Stimulated activated naive CD8-positive, alpha-beta T cell treated with anti-CD3 and anti-CD28 coated beads, Interleukin-15, Interleukin-2, amounts not matched to agents 100 ng/mL and 50 ng/mL, for 24 hours (primary cell): ENCODE measurements at regions not wholly inside any gene's neighbourhood (a gene's known extent, or its start where the extent isn't known, plus 50 kb on each side); places are given as distances from the start of the nearest gene placed in this dataset.

ENCODE experiments used
- H3K27ac Mint-ChIP-seq: one replicate; pipeline ENCODE4 v1.8.0; 2021; ENCODE audit warnings: mild to moderate bottlenecking, mixed read lengths
- H3K27me3 Mint-ChIP-seq: one replicate; pipeline ENCODE4 v1.8.0; 2021; ENCODE audit warnings: mixed read lengths
- H3K36me3 Mint-ChIP-seq: one replicate; pipeline ENCODE4 v1.8.0; 2021; ENCODE audit warnings: low read depth, mixed read lengths
- H3K4me1 Mint-ChIP-seq: one replicate; pipeline ENCODE4 v1.8.0; 2021; ENCODE audit warnings: low read depth, mixed read lengths
- H3K4me3 Mint-ChIP-seq: one replicate; pipeline ENCODE4 v1.8.0; 2021; ENCODE audit warnings: mild to moderate bottlenecking, mixed read lengths
- H3K9me3 Mint-ChIP-seq: one replicate; pipeline ENCODE4 v1.8.0; 2021; ENCODE audit warnings: mixed read lengths

GRCh38 chr10:44056967-44057805 is 327.7 kb downstream of the CXCL12 start:
- Mint-ChIP-seq H3K36me3 (no peaks in the 10 kb centered on the region), H3K4me3 (no peak overlapping the region), H3K9me3 (no peaks in the 10 kb centered on the region), H3K27me3 (peaks cover under 1% of the 10 kb centered on the region), H3K4me1 (no peaks in the 10 kb centered on the region), H3K27ac (no peak overlapping the region)

GRCh38 chr10:44056206-44056605 is 328.7 kb downstream of the CXCL12 start:
- Mint-ChIP-seq H3K27me3 (peaks cover 9% of the 10 kb centered on the region), H3K9me3 (no peaks in the 10 kb centered on the region), H3K4me3 (no peak overlapping the region), H3K4me1 (no peaks in the 10 kb centered on the region), H3K27ac (no peak overlapping the region), H3K36me3 (no peaks in the 10 kb centered on the region)

GRCh38 chr10:44054046-44054445 is 330.9 kb downstream of the CXCL12 start:
- Mint-ChIP-seq H3K36me3 (no peaks in the 10 kb centered on the region), H3K4me3 (no peak overlapping the region), H3K27me3 (peaks cover 19% of the 10 kb centered on the region), H3K4me1 (no peaks in the 10 kb centered on the region), H3K9me3 (no peaks in the 10 kb centered on the region), H3K27ac (no peak overlapping the region)

GRCh38 chr10:44053391-44053790 is 331.5 kb downstream of the CXCL12 start:
- no peak overlapping the region for H3K27ac Mint-ChIP-seq
- no peak overlapping the region for H3K4me3 Mint-ChIP-seq
- no peaks in the 10 kb centered on the region for H3K36me3 Mint-ChIP-seq
- no peaks in the 10 kb centered on the region for H3K9me3 Mint-ChIP-seq
- peaks cover 19% of the 10 kb centered on the region for H3K27me3 Mint-ChIP-seq
- no peaks in the 10 kb centered on the region for H3K4me1 Mint-ChIP-seq

- no peak overlapping the region for H3K4me3 Mint-ChIP-seq
- H3K36me3 Mint-ChIP-seq, result no peaks in the 10 kb centered on the region
- peaks cover 28% of the 10 kb centered on the region for H3K27me3 Mint-ChIP-seq
- H3K4me1 Mint-ChIP-seq, result no peaks in the 10 kb centered on the region
- H3K27ac Mint-ChIP-seq, result no peak overlapping the region
- H3K9me3 Mint-ChIP-seq, result no peaks in the 10 kb centered on the region
Measured at GRCh38 chr10:44051584-44052385, 333.1 kb downstream of the CXCL12 start.

GRCh38 chr10:44051091-44051490 is 333.8 kb downstream of the CXCL12 start:
- Mint-ChIP-seq H3K27me3 (peaks cover 31% of the 10 kb centered on the region), H3K27ac (no peak overlapping the region), H3K9me3 (no peaks in the 10 kb centered on the region), H3K4me3 (no peak overlapping the region), H3K4me1 (no peaks in the 10 kb centered on the region), H3K36me3 (no peaks in the 10 kb centered on the region)

- peaks cover 32% of the 10 kb centered on the region for H3K27me3 Mint-ChIP-seq
- H3K27ac Mint-ChIP-seq, result no peak overlapping the region
- no peaks in the 10 kb centered on the region for H3K4me1 Mint-ChIP-seq
- H3K9me3 Mint-ChIP-seq, result no peaks in the 10 kb centered on the region
- no peak overlapping the region for H3K4me3 Mint-ChIP-seq
- H3K36me3 Mint-ChIP-seq, result no peaks in the 10 kb centered on the region
Measured at GRCh38 chr10:44049301-44050015, 335.4 kb downstream of the CXCL12 start.

DNA sequence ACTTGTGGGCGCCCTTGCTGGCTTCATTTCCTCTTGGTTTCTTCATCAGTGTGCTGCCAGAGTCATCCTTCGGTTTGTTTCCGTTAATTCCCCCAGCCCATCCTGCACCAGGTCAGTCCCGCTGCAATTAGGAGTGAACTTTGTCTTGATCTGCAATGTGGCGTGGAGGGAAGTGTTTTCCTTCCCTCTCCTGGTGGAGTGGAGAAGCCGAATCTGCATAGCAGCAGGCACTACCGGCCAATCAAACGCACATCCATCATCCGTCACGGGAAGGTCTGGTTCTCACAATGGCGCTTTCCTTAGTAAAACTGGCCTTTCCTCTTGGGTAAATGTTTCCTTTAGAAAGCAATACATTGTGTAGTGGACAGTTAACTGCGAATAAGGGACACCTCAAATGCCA is 337.5 kb downstream of the CXCL12 start:
- Mint-ChIP-seq H3K27me3 (peaks cover 32% of the 10 kb centered on the region), H3K9me3 (no peaks in the 10 kb centered on the region), H3K4me3 (no peak overlapping the region), H3K27ac (no peak overlapping the region), H3K4me1 (no peaks in the 10 kb centered on the region), H3K36me3 (no peaks in the 10 kb centered on the region)

- Mint-ChIP-seq H3K27ac (no peak overlapping the region), H3K9me3 (no peaks in the 10 kb centered on the region), H3K4me3 (no peak overlapping the region), H3K36me3 (no peaks in the 10 kb centered on the region), H3K27me3 (peaks cover 26% of the 10 kb centered on the region), H3K4me1 (no peaks in the 10 kb centered on the region)
Measured at GRCh38 chr10:44046605-44047004, 338.3 kb downstream of the CXCL12 start.

DNA sequence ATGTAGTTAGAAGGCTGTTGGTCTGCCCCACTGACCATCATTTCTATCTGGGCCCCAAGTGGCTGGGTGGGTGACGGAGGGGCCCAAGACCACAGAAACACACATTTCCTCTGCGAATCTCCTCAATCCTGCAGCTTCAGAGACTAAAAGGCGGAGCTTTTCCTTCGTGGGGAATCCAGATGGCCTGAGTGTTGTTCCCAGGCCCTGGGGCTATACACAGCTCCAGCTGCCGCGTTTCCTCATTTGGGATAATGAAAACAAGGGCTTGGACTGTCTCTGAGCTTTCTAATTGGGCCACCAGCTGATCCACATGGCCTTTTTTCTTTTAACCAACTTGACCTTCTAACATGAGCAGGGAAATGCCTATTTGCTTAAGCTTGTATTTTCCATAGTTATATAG is 339.9 kb downstream of the CXCL12 start:
- H3K4me1 Mint-ChIP-seq, result no peaks in the 10 kb centered on the region
- H3K27me3 Mint-ChIP-seq, result peaks cover 17% of the 10 kb centered on the region

GRCh38 chr10:44044549-44044948 is 340.3 kb downstream of the CXCL12 start:
- H3K27ac Mint-ChIP-seq, result no peak overlapping the region
- H3K4me3 Mint-ChIP-seq, result no peak overlapping the region
- H3K4me1 Mint-ChIP-seq, result no peaks in the 10 kb centered on the region
- H3K36me3 Mint-ChIP-seq, result no peaks in the 10 kb centered on the region
- peaks cover 13% of the 10 kb centered on the region for H3K27me3 Mint-ChIP-seq
- peaks cover 4% of the 10 kb centered on the region for H3K9me3 Mint-ChIP-seq

More for the DNA sequence above, 339.9 kb downstream of the CXCL12 start:
- no peaks in the 10 kb centered on the region for H3K36me3 Mint-ChIP-seq
- H3K4me3 Mint-ChIP-seq, result no peak overlapping the region
- H3K27ac Mint-ChIP-seq, result no peak overlapping the region
- peaks cover 4% of the 10 kb centered on the region for H3K9me3 Mint-ChIP-seq

- no peak overlapping the region for H3K4me3 Mint-ChIP-seq
- peaks cover 13% of the 10 kb centered on the region for H3K27me3 Mint-ChIP-seq
- no peaks in the 10 kb centered on the region for H3K36me3 Mint-ChIP-seq
- H3K27ac Mint-ChIP-seq, result no peak overlapping the region
- H3K4me1 Mint-ChIP-seq, result no peaks in the 10 kb centered on the region
- peaks cover 4% of the 10 kb centered on the region for H3K9me3 Mint-ChIP-seq
Measured at GRCh38 chr10:44043646-44044375, 341.1 kb downstream of the CXCL12 start.

- Mint-ChIP-seq H3K9me3 (peaks cover 4% of the 10 kb centered on the region), H3K4me3 (no peak overlapping the region), H3K27ac (no peak overlapping the region), H3K36me3 (no peaks in the 10 kb centered on the region), H3K27me3 (peaks cover 10% of the 10 kb centered on the region), H3K4me1 (no peaks in the 10 kb centered on the region)
Measured at GRCh38 chr10:44042926-44043602, 341.8 kb downstream of the CXCL12 start.
